ENCODE measurements at regions not wholly inside any gene's neighbourhood (a gene's known extent, or its start where the extent isn't known, plus 50 kb on each side); places are given as distances from the start of the nearest gene placed in this dataset.

DNA sequence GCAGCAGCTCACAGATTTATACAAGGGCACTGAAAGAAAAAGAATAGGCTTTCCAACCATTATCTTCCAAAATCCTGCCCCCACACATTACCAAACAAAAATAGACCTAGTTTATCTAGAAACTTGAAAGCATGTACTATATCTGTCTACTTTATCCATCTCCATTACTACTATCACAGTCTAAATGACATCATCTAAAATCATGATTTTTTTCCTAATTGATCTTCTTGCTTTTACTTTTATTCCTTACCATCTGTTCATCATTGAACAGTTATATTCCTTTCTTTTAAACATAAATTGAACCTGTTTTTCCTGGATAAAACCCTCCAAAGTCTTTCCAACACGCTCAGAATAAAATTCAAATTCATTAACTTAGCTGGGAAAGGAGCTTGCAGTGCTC lies 414.7 kb downstream of the KCTD12 start:
- Histone ChIP-seq H3K9me3 (no peaks in the 10 kb centered on the region), H3K27ac (no peak overlapping the region), H3K36me3 (replicated peaks in 1 of 2; ENCODE audit: insufficient read depth in 1 of 2, low read depth in 2 of 2) (no peaks in the 10 kb centered on the region), H3K4me1 (no peaks in the 10 kb centered on the region), H3K4me3 (no peak overlapping the region), H3K27me3 (no peaks in the 10 kb centered on the region)
- ATAC-seq (no peak), DNase-seq (no peak)
- TF ChIP-seq, protein P1, sequence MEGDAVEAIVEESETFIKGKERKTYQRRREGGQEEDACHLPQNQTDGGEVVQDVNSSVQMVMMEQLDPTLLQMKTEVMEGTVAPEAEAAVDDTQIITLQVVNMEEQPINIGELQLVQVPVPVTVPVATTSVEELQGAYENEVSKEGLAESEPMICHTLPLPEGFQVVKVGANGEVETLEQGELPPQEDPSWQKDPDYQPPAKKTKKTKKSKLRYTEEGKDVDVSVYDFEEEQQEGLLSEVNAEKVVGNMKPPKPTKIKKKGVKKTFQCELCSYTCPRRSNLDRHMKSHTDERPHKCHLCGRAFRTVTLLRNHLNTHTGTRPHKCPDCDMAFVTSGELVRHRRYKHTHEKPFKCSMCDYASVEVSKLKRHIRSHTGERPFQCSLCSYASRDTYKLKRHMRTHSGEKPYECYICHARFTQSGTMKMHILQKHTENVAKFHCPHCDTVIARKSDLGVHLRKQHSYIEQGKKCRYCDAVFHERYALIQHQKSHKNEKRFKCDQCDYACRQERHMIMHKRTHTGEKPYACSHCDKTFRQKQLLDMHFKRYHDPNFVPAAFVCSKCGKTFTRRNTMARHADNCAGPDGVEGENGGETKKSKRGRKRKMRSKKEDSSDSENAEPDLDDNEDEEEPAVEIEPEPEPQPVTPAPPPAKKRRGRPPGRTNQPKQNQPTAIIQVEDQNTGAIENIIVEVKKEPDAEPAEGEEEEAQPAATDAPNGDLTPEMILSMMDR (IDR thresholded peaks at IDR 0.05) = no peak
- no peak for TF ChIP-seq POLR2A (IDR thresholded peaks at IDR 0.05)
- intact Hi-C loops (cut with DNase I) = loop anchor here (5.0 to 10.0 kb wide), 2 partner anchors 594 to 787 kb away; no protein-coding TSS in a partner anchor
- WGBS, 2 donors = 59 to 73% methylated on average over 1 of the region's 1 CpG

DNA sequence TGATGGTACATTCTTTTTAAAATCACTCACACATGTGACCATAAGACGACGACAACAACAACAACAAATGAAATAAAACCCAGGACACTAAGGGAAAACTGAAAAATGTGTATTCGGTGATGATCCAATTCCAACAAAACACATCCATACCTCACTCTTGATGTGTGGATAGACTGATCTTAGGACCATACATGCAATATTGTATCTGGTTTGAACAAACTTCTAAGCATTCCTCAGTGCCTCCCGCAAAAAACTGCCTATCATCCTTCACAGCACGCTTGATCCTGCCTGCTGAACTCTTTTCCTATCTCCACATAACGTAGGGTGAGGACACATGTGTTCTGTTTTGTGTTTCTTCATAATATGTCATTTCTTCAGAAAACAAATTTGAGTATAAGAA lies 415.2 kb downstream of the KCTD12 start:
- intact Hi-C loops (cut with DNase I) = loop anchor here (5.0 to 10.0 kb wide), 2 partner anchors 594 to 786 kb away; no protein-coding TSS in a partner anchor

DNA sequence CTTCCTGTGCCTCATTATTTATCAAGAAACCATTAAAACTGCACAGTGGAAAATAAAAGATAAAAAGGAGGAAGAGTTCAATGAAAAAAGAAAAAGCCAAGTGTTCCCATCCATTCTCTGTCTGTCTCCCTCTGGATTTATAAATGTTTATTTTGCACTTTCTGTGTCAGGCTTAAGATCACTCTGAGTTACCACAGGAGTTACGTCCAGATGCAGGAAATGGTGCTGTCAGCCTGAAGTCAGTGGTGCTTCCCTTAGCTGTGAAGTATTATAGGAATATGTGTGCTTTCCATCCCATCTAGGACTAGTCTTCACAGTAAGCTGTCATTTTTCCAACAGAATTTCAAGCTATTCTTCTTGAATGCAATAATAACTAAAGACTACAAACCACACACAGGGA lies 420.2 kb downstream of the KCTD12 start:
- ATAC-seq (no peak), DNase-seq (no peak)
- Histone ChIP-seq H3K36me3 (replicated peaks in 1 of 2; ENCODE audit: insufficient read depth in 1 of 2, low read depth in 2 of 2) (no peaks in the 10 kb centered on the region), H3K9me3 (no peaks in the 10 kb centered on the region), H3K4me1 (no peaks in the 10 kb centered on the region), H3K4me3 (no peak overlapping the region), H3K27ac (no peak overlapping the region), H3K27me3 (no peaks in the 10 kb centered on the region)
- TF ChIP-seq, protein P1 (IDR thresholded peaks at IDR 0.05) = no peak
- TF ChIP-seq POLR2A (IDR thresholded peaks at IDR 0.05) = no peak
- intact Hi-C loops (cut with DNase I) = no loop called here
- WGBS, 2 donors = 38 to 41% methylated on average over 1 of the region's 1 CpG

More for the DNA sequence above, 415.2 kb downstream of the KCTD12 start:
- TF ChIP-seq POLR2A (IDR thresholded peaks at IDR 0.05) = no peak
- TF ChIP-seq, protein P1 (IDR thresholded peaks at IDR 0.05) = no peak
- Histone ChIP-seq H3K27ac (no peak overlapping the region), H3K4me1 (no peaks in the 10 kb centered on the region), H3K27me3 (no peaks in the 10 kb centered on the region), H3K4me3 (no peak overlapping the region), H3K9me3 (no peaks in the 10 kb centered on the region), H3K36me3 (replicated peaks in 1 of 2; ENCODE audit: insufficient read depth in 1 of 2, low read depth in 2 of 2) (no peaks in the 10 kb centered on the region)
- WGBS, 2 donors = 72 to 75% methylated on average over 6 of the region's 6 CpGs
- DNase-seq (no peak), ATAC-seq (no peak)

DNA sequence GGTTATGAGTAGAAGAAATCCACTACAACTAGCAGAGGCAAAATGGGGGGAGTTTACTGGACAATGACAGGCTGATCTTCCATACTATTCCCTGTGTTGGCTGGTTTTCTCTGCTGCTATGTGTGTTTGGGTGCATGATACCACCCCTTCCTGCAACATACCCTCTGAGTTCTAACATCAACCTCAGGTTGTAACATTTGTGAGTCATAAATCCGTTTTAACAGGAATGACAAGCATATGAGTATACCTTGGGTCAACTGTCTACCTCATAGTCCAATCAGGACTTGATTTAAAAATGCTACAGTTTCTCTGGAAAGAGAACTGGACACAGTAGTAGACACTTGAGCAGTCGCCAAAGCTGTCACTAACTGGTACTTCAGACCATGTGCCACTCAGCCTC lies 422.9 kb downstream of the KCTD12 start:
- 54 to 72% methylated on average over 2 of the region's 2 CpGs for WGBS, 2 donors

DNA sequence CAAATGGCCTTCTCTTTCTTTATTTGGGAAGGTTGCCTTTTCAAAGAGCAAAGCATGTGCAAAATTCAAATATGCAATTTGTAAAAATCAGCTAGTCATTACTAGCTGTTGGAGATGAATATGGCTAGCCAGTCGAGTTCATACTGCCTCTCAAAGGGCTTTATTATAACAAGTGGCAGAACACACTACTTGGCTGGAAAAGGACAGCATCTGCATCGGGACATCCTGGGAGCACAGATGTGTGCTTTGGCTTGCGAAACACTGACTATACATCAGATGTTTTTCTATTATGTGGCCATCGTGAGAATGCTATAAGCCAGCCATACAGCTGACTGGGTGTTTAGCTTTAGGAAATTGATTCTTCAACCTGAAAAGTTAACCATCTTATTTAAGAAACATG lies 424.2 kb downstream of the KCTD12 start:
- TF ChIP-seq POLR2A (IDR thresholded peaks at IDR 0.05) = no peak
- TF ChIP-seq, protein P1 (IDR thresholded peaks at IDR 0.05) = no peak
- Histone ChIP-seq H3K27me3 (no peaks in the 10 kb centered on the region), H3K4me1 (no peaks in the 10 kb centered on the region)

More for the DNA sequence above, 422.9 kb downstream of the KCTD12 start:
- Histone ChIP-seq H3K9me3 (no peaks in the 10 kb centered on the region), H3K27me3 (no peaks in the 10 kb centered on the region), H3K4me3 (no peak overlapping the region), H3K27ac (no peak overlapping the region), H3K36me3 (replicated peaks in 1 of 2; ENCODE audit: insufficient read depth in 1 of 2, low read depth in 2 of 2) (no peaks in the 10 kb centered on the region), H3K4me1 (no peaks in the 10 kb centered on the region)
- ATAC-seq (no peak), DNase-seq (no peak)
- TF ChIP-seq POLR2A (IDR thresholded peaks at IDR 0.05) = no peak
- TF ChIP-seq, protein P1 (IDR thresholded peaks at IDR 0.05) = no peak
- intact Hi-C loops (cut with DNase I) = no loop called here

More for the DNA sequence above, 424.2 kb downstream of the KCTD12 start:
- Histone ChIP-seq H3K36me3 (replicated peaks in 1 of 2; ENCODE audit: insufficient read depth in 1 of 2, low read depth in 2 of 2) (no peaks in the 10 kb centered on the region), H3K4me3 (no peak overlapping the region), H3K27ac (no peak overlapping the region), H3K9me3 (no peaks in the 10 kb centered on the region)
- ATAC-seq (no peak), DNase-seq (no peak)
- WGBS, 2 donors = 60 to 65% methylated on average over 4 of the region's 4 CpGs
- intact Hi-C loops (cut with DNase I) = no loop called here

All from body of pancreas (tissue), 4 donors.